ENCODE measurements at regions not wholly inside any gene's neighbourhood (a gene's known extent, or its start where the extent isn't known, plus 50 kb on each side); places are given as distances from the start of the nearest gene placed in this dataset.

- H3K4me3 ChIP-seq (ENCODE audit: low read depth in 1 of 5, low read length in 5 of 5) = no peak overlapping the region
- H3K9ac ChIP-seq (ENCODE audit: low read length in 5 of 5) = no peak overlapping the region
- H3K27ac ChIP-seq (ENCODE audit: low read depth, low read length) = no peak overlapping the region
- no peaks in the 10 kb centered on the region for H3K36me3 ChIP-seq (ENCODE audit: control insufficient read depth in 5 of 5, insufficient read depth in 5 of 5, low read length in 5 of 5)
- H3K9me3 ChIP-seq (ENCODE audit: control insufficient read depth in 5 of 5, low read length in 5 of 5) = no peaks in the 10 kb centered on the region
- H3K27me3 ChIP-seq (ENCODE audit: control insufficient read depth in 5 of 5, insufficient read depth in 4 of 5, low read length in 5 of 5) = no peaks in the 10 kb centered on the region
- peaks cover 18 to 53% (median 42%) of the 10 kb centered on the region in 5 donors for H3K4me1 ChIP-seq (ENCODE audit: control insufficient read depth in 5 of 5, insufficient read depth in 5 of 5, low read length in 5 of 5)
Observed at GRCh38 chr16:85464383-85465305, 148.5 kb upstream of the GSE1 start.

GRCh38 chr16:85465328-85466303 lies 147.5 kb upstream of the GSE1 start:
- no peak overlapping the region for H3K4me3 ChIP-seq (ENCODE audit: low read depth in 1 of 5, low read length in 5 of 5)
- H3K36me3 ChIP-seq (ENCODE audit: control insufficient read depth in 5 of 5, insufficient read depth in 5 of 5, low read length in 5 of 5) = no peaks in the 10 kb centered on the region
- H3K4me1 ChIP-seq (ENCODE audit: control insufficient read depth in 5 of 5, insufficient read depth in 5 of 5, low read length in 5 of 5) = peaks cover 11 to 43% (median 32%) of the 10 kb centered on the region in 5 donors
- H3K9me3 ChIP-seq (ENCODE audit: control insufficient read depth in 5 of 5, low read length in 5 of 5) = no peaks in the 10 kb centered on the region
- H3K9ac ChIP-seq (ENCODE audit: low read length in 5 of 5) = no peak overlapping the region
- H3K27ac ChIP-seq (ENCODE audit: low read depth, low read length) = peak overlapping the region; percentile 23
- H3K27me3 ChIP-seq (ENCODE audit: control insufficient read depth in 5 of 5, insufficient read depth in 4 of 5, low read length in 5 of 5) = no peaks in the 10 kb centered on the region

GRCh38 chr16:85466304-85466700 lies 146.8 kb upstream of the GSE1 start:
- no peak overlapping the region for H3K27ac ChIP-seq (ENCODE audit: low read depth, low read length)
- H3K4me1 ChIP-seq (ENCODE audit: control insufficient read depth in 5 of 5, insufficient read depth in 5 of 5, low read length in 5 of 5) = peaks cover 5 to 36% (median 25%) of the 10 kb centered on the region in 5 donors
- H3K9me3 ChIP-seq (ENCODE audit: control insufficient read depth in 5 of 5, low read length in 5 of 5) = no peaks in the 10 kb centered on the region
- H3K36me3 ChIP-seq (ENCODE audit: control insufficient read depth in 5 of 5, insufficient read depth in 5 of 5, low read length in 5 of 5) = no peaks in the 10 kb centered on the region
- H3K4me3 ChIP-seq (ENCODE audit: low read depth in 1 of 5, low read length in 5 of 5) = no peak overlapping the region
- no peaks in the 10 kb centered on the region for H3K27me3 ChIP-seq (ENCODE audit: control insufficient read depth in 5 of 5, insufficient read depth in 4 of 5, low read length in 5 of 5)
- H3K9ac ChIP-seq (ENCODE audit: low read length in 5 of 5) = no peak overlapping the region

DNA sequence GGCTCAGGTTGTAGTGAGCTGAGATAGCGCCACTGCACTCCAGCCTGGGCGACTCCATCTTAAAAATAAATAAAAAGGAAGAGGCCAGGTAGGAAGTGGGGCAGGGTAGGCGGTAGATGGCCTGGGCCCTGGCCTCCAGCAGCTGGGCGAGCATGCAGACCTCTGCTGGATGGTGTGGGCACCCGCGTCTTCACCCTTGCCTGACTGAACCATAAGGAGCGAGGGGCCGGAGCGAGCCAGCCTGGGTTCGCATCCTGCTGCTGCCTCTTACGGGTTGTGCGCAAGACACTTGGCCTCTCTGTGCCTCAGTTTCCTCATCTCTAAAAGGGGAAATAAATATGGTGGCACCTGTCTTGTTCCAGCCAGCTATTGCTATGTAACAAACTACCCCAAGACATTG lies 146.1 kb upstream of the GSE1 start:
- H3K9me3 ChIP-seq (ENCODE audit: control insufficient read depth in 5 of 5, low read length in 5 of 5) = no peaks in the 10 kb centered on the region
- peaks cover 4 to 33% (median 21%) of the 10 kb centered on the region in 5 donors for H3K4me1 ChIP-seq (ENCODE audit: control insufficient read depth in 5 of 5, insufficient read depth in 5 of 5, low read length in 5 of 5)
- H3K36me3 ChIP-seq (ENCODE audit: control insufficient read depth in 5 of 5, insufficient read depth in 5 of 5, low read length in 5 of 5) = no peaks in the 10 kb centered on the region
- no peak overlapping the region for H3K27ac ChIP-seq (ENCODE audit: low read depth, low read length)
- no peaks in the 10 kb centered on the region for H3K27me3 ChIP-seq (ENCODE audit: control insufficient read depth in 5 of 5, insufficient read depth in 4 of 5, low read length in 5 of 5)
- no peak overlapping the region for H3K4me3 ChIP-seq (ENCODE audit: low read depth in 1 of 5, low read length in 5 of 5)
- H3K9ac ChIP-seq (ENCODE audit: low read length in 5 of 5) = no peak overlapping the region

- Histone ChIP-seq H3K36me3 (ENCODE audit: control insufficient read depth in 5 of 5, insufficient read depth in 5 of 5, low read length in 5 of 5) (no peaks in the 10 kb centered on the region), H3K4me3 (ENCODE audit: low read depth in 1 of 5, low read length in 5 of 5) (no peak overlapping the region), H3K4me1 (ENCODE audit: control insufficient read depth in 5 of 5, insufficient read depth in 5 of 5, low read length in 5 of 5) (peaks cover 4 to 38% (median 14%) of the 10 kb centered on the region in 5 donors), H3K9ac (ENCODE audit: low read length in 5 of 5) (no peak overlapping the region), H3K27me3 (ENCODE audit: control insufficient read depth in 5 of 5, insufficient read depth in 4 of 5, low read length in 5 of 5) (no peaks in the 10 kb centered on the region), H3K27ac (ENCODE audit: low read depth, low read length) (no peak overlapping the region), H3K9me3 (ENCODE audit: control insufficient read depth in 5 of 5, low read length in 5 of 5) (no peaks in the 10 kb centered on the region)
Observed at GRCh38 chr16:85469929-85470590, 143.1 kb upstream of the GSE1 start.

DNA sequence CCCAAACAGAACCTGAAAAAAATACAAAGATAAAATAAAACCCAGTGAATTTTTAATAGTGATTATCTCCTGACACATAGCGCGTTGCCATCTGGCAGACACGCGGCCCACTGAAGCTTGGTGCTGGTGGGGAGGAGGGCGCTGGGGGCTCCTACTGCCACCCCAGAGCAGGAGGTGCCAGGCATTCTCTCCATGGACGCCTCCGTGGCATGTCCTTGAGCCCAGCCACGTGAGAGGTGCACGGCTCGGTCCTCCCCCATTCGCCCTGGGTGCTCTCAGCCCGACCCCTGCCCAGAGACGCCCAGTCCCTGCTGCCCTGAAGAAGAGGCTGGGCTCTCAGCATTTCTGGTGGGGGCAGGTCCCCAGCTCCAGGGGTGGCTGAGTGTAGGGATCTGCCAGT lies 142.2 kb upstream of the GSE1 start:
- H3K27ac ChIP-seq (ENCODE audit: low read depth, low read length) = no peak overlapping the region
- H3K27me3 ChIP-seq (ENCODE audit: control insufficient read depth in 5 of 5, insufficient read depth in 4 of 5, low read length in 5 of 5) = no peaks in the 10 kb centered on the region
- H3K4me1 ChIP-seq (ENCODE audit: control insufficient read depth in 5 of 5, insufficient read depth in 5 of 5, low read length in 5 of 5) = peaks cover 2 to 38% (median 13%) of the 10 kb centered on the region in 5 donors
- H3K4me3 ChIP-seq (ENCODE audit: low read depth in 1 of 5, low read length in 5 of 5) = no peak overlapping the region
- no peaks in the 10 kb centered on the region for H3K9me3 ChIP-seq (ENCODE audit: control insufficient read depth in 5 of 5, low read length in 5 of 5)
- no peaks in the 10 kb centered on the region for H3K36me3 ChIP-seq (ENCODE audit: control insufficient read depth in 5 of 5, insufficient read depth in 5 of 5, low read length in 5 of 5)
- H3K9ac ChIP-seq (ENCODE audit: low read length in 5 of 5) = no peak overlapping the region

DNA sequence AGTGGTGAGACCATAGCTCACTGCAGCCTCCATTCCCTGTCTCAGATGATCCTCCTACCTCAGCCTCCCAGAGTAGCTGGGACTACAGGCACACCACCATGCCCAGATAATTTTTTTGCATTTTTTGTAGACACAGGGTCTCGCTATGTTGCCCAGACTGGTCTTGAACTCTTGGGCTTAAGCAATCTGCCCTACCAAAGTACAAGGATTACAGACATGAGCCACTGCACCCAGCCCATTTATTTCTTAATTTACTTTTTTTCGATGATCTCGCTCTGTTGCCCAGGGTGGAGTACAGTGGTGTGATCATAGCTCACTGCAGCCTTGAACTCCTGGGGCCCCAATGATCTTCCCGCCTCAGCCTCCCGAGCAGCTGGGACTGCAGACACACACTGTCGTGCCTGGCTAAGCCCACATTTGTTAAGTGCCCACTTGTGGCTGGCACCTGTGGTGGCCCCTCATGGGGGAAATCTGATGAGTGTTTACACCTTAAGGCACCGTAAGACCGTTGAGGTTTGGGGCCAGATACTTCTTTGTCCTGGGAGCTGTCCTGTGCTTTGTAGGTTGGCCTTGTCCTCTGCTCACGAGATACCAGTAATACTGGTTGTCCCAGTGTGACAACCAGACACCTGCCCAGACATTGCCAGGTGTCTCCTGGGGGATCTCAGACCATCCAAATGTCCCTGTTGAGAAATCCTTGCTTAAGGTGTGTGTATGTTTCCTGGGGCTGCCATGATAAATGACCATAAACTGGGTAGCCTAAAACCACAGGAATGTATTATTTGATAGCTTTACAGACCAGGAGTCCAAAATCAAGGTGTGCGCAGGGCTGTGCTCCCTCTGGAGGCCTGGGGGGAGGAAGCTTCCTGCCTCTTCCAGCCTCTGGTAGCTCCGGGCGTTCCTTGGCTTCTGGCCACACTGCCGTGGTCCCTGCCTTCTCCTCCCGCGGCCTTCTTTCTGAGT lies 141.4 kb upstream of the GSE1 start:
- Histone ChIP-seq H3K4me3 (ENCODE audit: low read depth in 1 of 5, low read length in 5 of 5) (no peak overlapping the region), H3K9me3 (ENCODE audit: control insufficient read depth in 5 of 5, low read length in 5 of 5) (no peaks in the 10 kb centered on the region), H3K4me1 (ENCODE audit: control insufficient read depth in 5 of 5, insufficient read depth in 5 of 5, low read length in 5 of 5) (peaks cover 0 to 33% (median 11%) of the 10 kb centered on the region in 5 donors), H3K36me3 (ENCODE audit: control insufficient read depth in 5 of 5, insufficient read depth in 5 of 5, low read length in 5 of 5) (no peaks in the 10 kb centered on the region), H3K9ac (ENCODE audit: low read length in 5 of 5) (no peak overlapping the region), H3K27me3 (ENCODE audit: control insufficient read depth in 5 of 5, insufficient read depth in 4 of 5, low read length in 5 of 5) (no peaks in the 10 kb centered on the region), H3K27ac (ENCODE audit: low read depth, low read length) (no peak overlapping the region)

- Histone ChIP-seq H3K27me3 (ENCODE audit: control insufficient read depth in 5 of 5, insufficient read depth in 4 of 5, low read length in 5 of 5) (no peaks in the 10 kb centered on the region), H3K27ac (ENCODE audit: low read depth, low read length) (no peak overlapping the region), H3K9ac (ENCODE audit: low read length in 5 of 5) (no peak overlapping the region), H3K4me1 (ENCODE audit: control insufficient read depth in 5 of 5, insufficient read depth in 5 of 5, low read length in 5 of 5) (peaks cover 0 to 33% (median 11%) of the 10 kb centered on the region in 5 donors), H3K4me3 (ENCODE audit: low read depth in 1 of 5, low read length in 5 of 5) (no peak overlapping the region), H3K9me3 (ENCODE audit: control insufficient read depth in 5 of 5, low read length in 5 of 5) (no peaks in the 10 kb centered on the region), H3K36me3 (ENCODE audit: control insufficient read depth in 5 of 5, insufficient read depth in 5 of 5, low read length in 5 of 5) (no peaks in the 10 kb centered on the region)
Observed at GRCh38 chr16:85472514-85472913, 140.6 kb upstream of the GSE1 start.

DNA sequence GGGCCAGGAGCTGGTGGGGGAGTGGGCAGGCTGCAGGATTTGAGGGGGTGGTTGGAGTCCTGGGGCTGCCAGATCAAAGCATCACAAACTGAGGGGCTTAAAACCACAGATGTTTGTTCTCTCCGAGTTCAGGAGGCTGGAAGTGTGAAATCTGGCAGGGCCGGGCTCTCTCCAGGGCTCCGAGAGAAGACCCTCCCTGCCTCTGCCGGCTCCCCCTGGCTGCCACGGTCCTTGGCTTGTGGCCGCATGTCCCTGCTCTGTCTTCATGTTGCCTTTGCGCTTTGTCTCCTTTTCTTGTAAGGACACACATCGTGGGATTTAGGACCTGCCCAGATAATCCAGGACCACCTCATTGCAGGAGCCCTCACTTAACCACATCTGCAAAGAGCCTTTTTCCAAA lies 139.8 kb upstream of the GSE1 start:
- no peak overlapping the region for H3K9ac ChIP-seq (ENCODE audit: low read length in 5 of 5)
- H3K27me3 ChIP-seq (ENCODE audit: control insufficient read depth in 5 of 5, insufficient read depth in 4 of 5, low read length in 5 of 5) = no peaks in the 10 kb centered on the region
- no peak overlapping the region for H3K4me3 ChIP-seq (ENCODE audit: low read depth in 1 of 5, low read length in 5 of 5)
- no peaks in the 10 kb centered on the region for H3K9me3 ChIP-seq (ENCODE audit: control insufficient read depth in 5 of 5, low read length in 5 of 5)
- no peak overlapping the region for H3K27ac ChIP-seq (ENCODE audit: low read depth, low read length)
- H3K4me1 ChIP-seq (ENCODE audit: control insufficient read depth in 5 of 5, insufficient read depth in 5 of 5, low read length in 5 of 5) = peaks cover 0 to 33% (median 11%) of the 10 kb centered on the region in 5 donors
- H3K36me3 ChIP-seq (ENCODE audit: control insufficient read depth in 5 of 5, insufficient read depth in 5 of 5, low read length in 5 of 5) = no peaks in the 10 kb centered on the region

Data from subcutaneous abdominal adipose tissue (tissue), 5 donors.